HG02870 (cell line): ENCODE measurements at regions not wholly inside any gene's neighbourhood (a gene's known extent, or its start where the extent isn't known, plus 50 kb on each side); places are given as distances from the start of the nearest gene placed in this dataset.

Experiments
- ATAC-seq: cut with Tn5 transposase; IDR thresholded peaks from one replicate; pipeline ENCODE4 v1.9.1; 2021; ENCODE audit warnings: mild to moderate bottlenecking, moderate library complexity; ENCODE audit not compliant: unreplicated experiment

- ATAC-seq, result no peak
Observed at GRCh38 chr20:7308163-7308562, 540.7 kb downstream of the BMP2 start.

GRCh38 chr20:7313047-7313446, 545.6 kb downstream of the BMP2 start:
- ATAC-seq, result no peak

- ATAC-seq, result no peak
Observed at GRCh38 chr20:7323957-7324356, 556.5 kb downstream of the BMP2 start.

- no peak for ATAC-seq
Observed at GRCh38 chr20:7327810-7328209, 560.3 kb downstream of the BMP2 start.

GRCh38 chr20:7330850-7331249, 563.4 kb downstream of the BMP2 start:
- ATAC-seq, result no peak

GRCh38 chr20:7332169-7332568, 564.7 kb downstream of the BMP2 start:
- ATAC-seq, result no peak

GRCh38 chr20:7333841-7334240, 566.4 kb downstream of the BMP2 start:
- ATAC-seq, result no peak

GRCh38 chr20:7346026-7346425, 578.5 kb downstream of the BMP2 start:
- ATAC-seq, result no peak

- ATAC-seq, result no peak
Observed at GRCh38 chr20:7346562-7346961, 579.1 kb downstream of the BMP2 start.

GRCh38 chr20:7347409-7347808, 579.9 kb downstream of the BMP2 start:
- ATAC-seq, result no peak

- no peak for ATAC-seq
Observed at GRCh38 chr20:7348253-7348652, 580.8 kb downstream of the BMP2 start.

- ATAC-seq, result no peak
Observed at GRCh38 chr20:7352165-7352564, 584.7 kb downstream of the BMP2 start.

- no peak for ATAC-seq
Observed at GRCh38 chr20:7355051-7355450, 585.2 kb downstream of the HAO1 start.

- ATAC-seq, result no peak
Observed at GRCh38 chr20:7358670-7359069, 581.6 kb downstream of the HAO1 start.

GRCh38 chr20:7359739-7360138, 580.5 kb downstream of the HAO1 start:
- no peak for ATAC-seq

GRCh38 chr20:7361321-7361720, 578.9 kb downstream of the HAO1 start:
- no peak for ATAC-seq

GRCh38 chr20:7361931-7362330, 578.3 kb downstream of the HAO1 start:
- no peak for ATAC-seq

GRCh38 chr20:7362601-7363000, 577.7 kb downstream of the HAO1 start:
- no peak for ATAC-seq

GRCh38 chr20:7366189-7366588, 574.1 kb downstream of the HAO1 start:
- no peak for ATAC-seq

GRCh38 chr20:7371518-7372163, 568.6 kb downstream of the HAO1 start:
- ATAC-seq, result no peak

- ATAC-seq, result no peak
Observed at GRCh38 chr20:7375905-7376304, 564.4 kb downstream of the HAO1 start.

- ATAC-seq, result no peak
Observed at GRCh38 chr20:7378864-7379605, 561.2 kb downstream of the HAO1 start.
